ENCODE measurements at regions not wholly inside any gene's neighbourhood (a gene's known extent, or its start where the extent isn't known, plus 50 kb on each side); places are given as distances from the start of the nearest gene placed in this dataset.

GRCh38 chr7:26441002-26441521 lies 149.4 kb downstream of the SNX10 start:
- Histone ChIP-seq H3K27me3 (ENCODE audit: control insufficient read depth, insufficient read depth, low read length, poor library complexity, severe bottlenecking) (no peaks in the 10 kb centered on the region), H3K4me1 (ENCODE audit: control insufficient read depth, insufficient read depth, low read length) (peaks cover 46% of the 10 kb centered on the region), H3K27ac (ENCODE audit: insufficient read depth, low read depth, low read length, poor library complexity, severe bottlenecking) (peak overlapping the region; percentile 84), H3K4me3 (ENCODE audit: insufficient read depth, low read depth, low read length) (no peak overlapping the region), H3K36me3 (ENCODE audit: control insufficient read depth, insufficient read depth, low read length) (no peaks in the 10 kb centered on the region), H3K9me3 (ENCODE audit: control insufficient read depth, low read length) (no peaks in the 10 kb centered on the region)
- WGBS, 2 experiments, result 18 to 19% methylated on average over 13 of the region's 13 CpGs

GRCh38 chr7:26441611-26442277 lies 150.1 kb downstream of the SNX10 start:
- H3K9me3 ChIP-seq (ENCODE audit: control insufficient read depth, low read length), result no peaks in the 10 kb centered on the region
- H3K27ac ChIP-seq (ENCODE audit: insufficient read depth, low read depth, low read length, poor library complexity, severe bottlenecking), result peak overlapping the region; percentile 84
- peaks cover 46% of the 10 kb centered on the region for H3K4me1 ChIP-seq (ENCODE audit: control insufficient read depth, insufficient read depth, low read length)
- no peaks in the 10 kb centered on the region for H3K27me3 ChIP-seq (ENCODE audit: control insufficient read depth, insufficient read depth, low read length, poor library complexity, severe bottlenecking)
- 69 to 73% methylated on average over 7 of the region's 7 CpGs for WGBS, 2 experiments
- no peak overlapping the region for H3K4me3 ChIP-seq (ENCODE audit: insufficient read depth, low read depth, low read length)
- H3K36me3 ChIP-seq (ENCODE audit: control insufficient read depth, insufficient read depth, low read length), result no peaks in the 10 kb centered on the region

DNA sequence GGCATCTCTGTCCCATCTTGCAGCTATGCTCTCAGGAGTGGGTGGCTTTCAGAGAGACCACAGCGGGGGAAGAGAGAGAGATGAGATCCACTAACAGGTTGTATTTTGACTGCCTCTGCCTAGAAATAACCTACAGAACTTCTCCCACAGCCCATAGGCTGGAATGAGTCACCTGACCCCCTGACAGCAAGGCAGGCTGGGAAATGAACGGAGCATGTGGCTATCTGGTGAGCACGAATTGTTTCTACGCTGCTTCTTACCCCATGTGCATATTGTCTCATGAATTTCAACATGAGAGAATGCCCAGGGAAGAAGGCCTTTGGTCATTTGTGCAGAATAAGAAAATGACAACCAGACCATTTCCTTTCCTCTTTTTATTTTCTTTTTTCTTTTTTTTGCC lies 151.3 kb downstream of the SNX10 start:
- Histone ChIP-seq H3K4me1 (ENCODE audit: control insufficient read depth, insufficient read depth, low read length) (peaks cover 37% of the 10 kb centered on the region), H3K4me3 (ENCODE audit: insufficient read depth, low read depth, low read length) (no peak overlapping the region), H3K36me3 (ENCODE audit: control insufficient read depth, insufficient read depth, low read length) (no peaks in the 10 kb centered on the region), H3K9me3 (ENCODE audit: control insufficient read depth, low read length) (no peaks in the 10 kb centered on the region), H3K27ac (ENCODE audit: insufficient read depth, low read depth, low read length, poor library complexity, severe bottlenecking) (no peak overlapping the region), H3K27me3 (ENCODE audit: control insufficient read depth, insufficient read depth, low read length, poor library complexity, severe bottlenecking) (no peaks in the 10 kb centered on the region)
- WGBS, 2 experiments, result 95 to 96% methylated on average over 4 of the region's 4 CpGs

- Histone ChIP-seq H3K36me3 (ENCODE audit: control insufficient read depth, insufficient read depth, low read length) (no peaks in the 10 kb centered on the region), H3K27me3 (ENCODE audit: control insufficient read depth, insufficient read depth, low read length, poor library complexity, severe bottlenecking) (no peaks in the 10 kb centered on the region), H3K4me1 (ENCODE audit: control insufficient read depth, insufficient read depth, low read length) (peaks cover 33% of the 10 kb centered on the region), H3K27ac (ENCODE audit: insufficient read depth, low read depth, low read length, poor library complexity, severe bottlenecking) (no peak overlapping the region), H3K9me3 (ENCODE audit: control insufficient read depth, low read length) (no peaks in the 10 kb centered on the region), H3K4me3 (ENCODE audit: insufficient read depth, low read depth, low read length) (no peak overlapping the region)
- 81 to 85% methylated on average over 4 of the region's 4 CpGs for WGBS, 2 experiments
Measured at GRCh38 chr7:26443751-26444150, 152.1 kb downstream of the SNX10 start.

DNA sequence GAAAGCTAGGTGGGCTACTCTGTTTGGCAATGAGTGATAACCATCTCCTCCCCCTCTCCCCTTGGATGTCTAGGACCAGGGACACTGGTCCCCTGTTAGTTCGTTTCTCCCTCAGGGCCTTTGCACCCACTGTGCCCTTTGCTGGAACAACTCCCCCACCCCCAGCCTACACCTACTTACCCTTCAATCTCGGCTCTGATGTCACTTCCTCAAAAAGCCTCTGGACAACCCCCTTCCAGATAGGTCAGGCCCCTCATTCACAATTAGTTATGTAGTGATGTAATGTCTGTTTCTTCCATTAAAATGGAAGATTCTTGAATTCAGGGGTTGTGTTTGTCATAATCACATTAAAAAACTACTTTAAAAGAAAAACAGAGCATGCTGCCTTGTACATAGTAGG lies 152.9 kb downstream of the SNX10 start:
- no peak overlapping the region for H3K27ac ChIP-seq (ENCODE audit: insufficient read depth, low read depth, low read length, poor library complexity, severe bottlenecking)
- H3K4me1 ChIP-seq (ENCODE audit: control insufficient read depth, insufficient read depth, low read length), result peaks cover 25% of the 10 kb centered on the region
- H3K4me3 ChIP-seq (ENCODE audit: insufficient read depth, low read depth, low read length), result no peak overlapping the region
- H3K36me3 ChIP-seq (ENCODE audit: control insufficient read depth, insufficient read depth, low read length), result no peaks in the 10 kb centered on the region
- H3K9me3 ChIP-seq (ENCODE audit: control insufficient read depth, low read length), result no peaks in the 10 kb centered on the region
- no peaks in the 10 kb centered on the region for H3K27me3 ChIP-seq (ENCODE audit: control insufficient read depth, insufficient read depth, low read length, poor library complexity, severe bottlenecking)
- WGBS, 2 experiments, result 94 to 97% methylated on average over 2 of the region's 2 CpGs

GRCh38 chr7:26447116-26447515 lies 155.5 kb downstream of the SNX10 start:
- 95 to 100% methylated on average over 1 of the region's 1 CpG for WGBS, 2 experiments
- Histone ChIP-seq H3K27ac (ENCODE audit: insufficient read depth, low read depth, low read length, poor library complexity, severe bottlenecking) (no peak overlapping the region), H3K4me1 (ENCODE audit: control insufficient read depth, insufficient read depth, low read length) (no peaks in the 10 kb centered on the region), H3K9me3 (ENCODE audit: control insufficient read depth, low read length) (no peaks in the 10 kb centered on the region), H3K27me3 (ENCODE audit: control insufficient read depth, insufficient read depth, low read length, poor library complexity, severe bottlenecking) (no peaks in the 10 kb centered on the region), H3K36me3 (ENCODE audit: control insufficient read depth, insufficient read depth, low read length) (no peaks in the 10 kb centered on the region), H3K4me3 (ENCODE audit: insufficient read depth, low read depth, low read length) (no peak overlapping the region)

DNA sequence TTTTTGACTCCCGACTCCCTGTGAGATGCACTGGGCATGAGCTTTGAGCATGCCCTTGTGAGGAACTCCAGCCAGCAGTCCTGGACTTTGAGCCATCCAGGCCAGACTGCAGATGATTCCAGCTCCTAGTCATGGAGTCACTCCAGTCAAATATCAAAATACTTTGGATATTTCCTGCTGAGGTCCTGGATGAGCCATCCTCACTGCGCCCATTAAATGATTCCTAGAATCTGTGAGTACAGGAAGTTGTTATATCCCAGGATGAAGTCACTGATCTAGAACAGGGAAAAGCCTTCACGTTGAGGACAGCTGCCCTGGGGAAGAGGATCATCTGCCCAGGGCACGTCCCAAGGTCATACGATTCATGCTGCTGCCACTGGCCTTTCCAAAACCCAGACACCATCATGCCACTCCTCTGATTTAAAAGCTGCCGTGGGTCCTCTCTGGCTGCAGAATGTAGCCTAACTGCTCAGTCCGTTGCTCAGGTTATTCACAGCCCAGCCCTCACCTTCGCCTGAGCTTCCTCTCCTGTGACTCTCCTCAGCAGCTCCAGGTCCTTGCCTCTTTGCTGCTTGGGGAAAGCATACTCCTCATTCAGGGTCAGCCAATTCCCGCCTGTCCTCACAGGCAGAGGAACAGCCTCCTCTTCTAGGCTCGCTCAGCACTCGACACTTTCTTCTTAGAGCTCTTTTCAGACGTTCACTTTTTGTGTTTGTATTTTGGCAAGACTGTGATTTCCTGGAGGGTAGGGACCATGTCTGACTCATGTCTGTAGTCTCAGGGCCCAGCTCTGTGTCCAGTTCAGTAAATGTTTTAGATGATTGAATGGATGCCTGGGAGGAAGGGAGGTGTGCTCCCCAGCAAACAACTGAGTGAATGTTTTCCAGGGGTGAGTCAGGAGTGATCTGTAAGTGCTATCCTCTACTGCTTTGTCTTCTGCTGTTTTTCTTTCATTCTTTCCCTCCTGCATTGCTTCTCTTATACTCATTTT lies 157.8 kb downstream of the SNX10 start:
- WGBS, 2 experiments, result 84 to 87% methylated on average over 12 of the region's 12 CpGs
- no peaks in the 10 kb centered on the region for H3K9me3 ChIP-seq (ENCODE audit: control insufficient read depth, low read length)
- no peak overlapping the region for H3K27ac ChIP-seq (ENCODE audit: insufficient read depth, low read depth, low read length, poor library complexity, severe bottlenecking)
- H3K4me1 ChIP-seq (ENCODE audit: control insufficient read depth, insufficient read depth, low read length), result no peaks in the 10 kb centered on the region
- H3K36me3 ChIP-seq (ENCODE audit: control insufficient read depth, insufficient read depth, low read length), result no peaks in the 10 kb centered on the region
- H3K4me3 ChIP-seq (ENCODE audit: insufficient read depth, low read depth, low read length), result no peak overlapping the region
- H3K27me3 ChIP-seq (ENCODE audit: control insufficient read depth, insufficient read depth, low read length, poor library complexity, severe bottlenecking), result no peaks in the 10 kb centered on the region

DNA sequence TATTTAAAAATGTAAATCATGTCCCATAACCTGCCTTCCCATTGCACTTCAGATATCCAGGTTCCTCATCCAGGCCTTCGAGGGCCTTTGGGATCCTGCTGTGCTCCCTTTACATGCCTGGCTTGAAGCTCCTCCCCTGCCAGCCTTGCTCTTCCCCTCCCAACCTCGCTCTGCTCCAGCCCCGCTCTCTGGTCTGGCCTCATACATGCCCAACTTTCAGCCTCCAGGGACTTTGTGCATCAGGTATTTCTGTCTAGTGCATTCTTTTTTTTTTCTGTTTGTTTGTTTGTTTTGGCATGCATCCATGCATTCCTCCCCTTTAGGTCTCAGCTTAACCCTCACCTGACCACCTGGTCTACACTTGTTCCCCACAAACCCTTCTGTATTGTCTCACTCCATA lies 160.3 kb downstream of the SNX10 start:
- Histone ChIP-seq H3K27me3 (ENCODE audit: control insufficient read depth, insufficient read depth, low read length, poor library complexity, severe bottlenecking) (no peaks in the 10 kb centered on the region), H3K4me3 (ENCODE audit: insufficient read depth, low read depth, low read length) (no peak overlapping the region), H3K4me1 (ENCODE audit: control insufficient read depth, insufficient read depth, low read length) (no peaks in the 10 kb centered on the region), H3K36me3 (ENCODE audit: control insufficient read depth, insufficient read depth, low read length) (no peaks in the 10 kb centered on the region), H3K27ac (ENCODE audit: insufficient read depth, low read depth, low read length, poor library complexity, severe bottlenecking) (no peak overlapping the region), H3K9me3 (ENCODE audit: control insufficient read depth, low read length) (no peaks in the 10 kb centered on the region)
- WGBS, 2 experiments, result 26 to 31% methylated on average over 3 of the region's 3 CpGs

- Histone ChIP-seq H3K4me1 (ENCODE audit: control insufficient read depth, insufficient read depth, low read length) (no peaks in the 10 kb centered on the region), H3K27ac (ENCODE audit: insufficient read depth, low read depth, low read length, poor library complexity, severe bottlenecking) (no peak overlapping the region), H3K9me3 (ENCODE audit: control insufficient read depth, low read length) (no peaks in the 10 kb centered on the region), H3K36me3 (ENCODE audit: control insufficient read depth, insufficient read depth, low read length) (no peaks in the 10 kb centered on the region), H3K27me3 (ENCODE audit: control insufficient read depth, insufficient read depth, low read length, poor library complexity, severe bottlenecking) (no peaks in the 10 kb centered on the region), H3K4me3 (ENCODE audit: insufficient read depth, low read depth, low read length) (no peak overlapping the region)
- 92 to 93% methylated on average over 3 of the region's 3 CpGs for WGBS, 2 experiments
Measured at GRCh38 chr7:26454180-26454579, 162.5 kb downstream of the SNX10 start.

- H3K36me3 ChIP-seq (ENCODE audit: control insufficient read depth, insufficient read depth, low read length), result no peaks in the 10 kb centered on the region
- no peaks in the 10 kb centered on the region for H3K4me1 ChIP-seq (ENCODE audit: control insufficient read depth, insufficient read depth, low read length)
- WGBS, 2 experiments, result 92 to 96% methylated on average over 5 to 7 of the region's 7 CpGs
- no peaks in the 10 kb centered on the region for H3K9me3 ChIP-seq (ENCODE audit: control insufficient read depth, low read length)
- H3K27ac ChIP-seq (ENCODE audit: insufficient read depth, low read depth, low read length, poor library complexity, severe bottlenecking), result no peak overlapping the region
- no peaks in the 10 kb centered on the region for H3K27me3 ChIP-seq (ENCODE audit: control insufficient read depth, insufficient read depth, low read length, poor library complexity, severe bottlenecking)
- H3K4me3 ChIP-seq (ENCODE audit: insufficient read depth, low read depth, low read length), result no peak overlapping the region
Measured at GRCh38 chr7:26457696-26458327, 166.2 kb downstream of the SNX10 start.

Data from ectodermal cell (in vitro differentiated cells).